Activated CD8-positive, alpha-beta memory T cell treated with anti-CD3 and anti-CD28 coated beads for 1 hour (primary cell): ENCODE measurements at regions not wholly inside any gene's neighbourhood (a gene's known extent, or its start where the extent isn't known, plus 50 kb on each side); places are given as distances from the start of the nearest gene placed in this dataset.
"Not testable (repeated sequence)": the region's sequence is repeated elsewhere in the genome, so short reads cannot be mapped to it uniquely, and the experiment has no call there.

ENCODE experiments used
- DNase-seq, 2 donors: peaks; one replicate each; pipeline ENCODE4 v3.0.0-alpha.2; 2020; ENCODE audit warnings: low read depth in 1 of 2; ENCODE audit errors: extremely low read depth in 1 of 2

- DNase-seq = no peak
Measured at GRCh38 chr13:97719736-97720135, 233.7 kb upstream of the IPO5 start.

- DNase-seq = no peak
Measured at GRCh38 chr13:97720896-97721295, 232.6 kb upstream of the IPO5 start.

- DNase-seq = no peak
Measured at GRCh38 chr13:97723655-97724054, 229.8 kb upstream of the IPO5 start.

- no peak for DNase-seq
Measured at GRCh38 chr13:97724450-97724849, 229.0 kb upstream of the IPO5 start.

GRCh38 chr13:97726664-97727280, 226.7 kb upstream of the IPO5 start:
- no peak for DNase-seq

GRCh38 chr13:97727991-97728390, 225.5 kb upstream of the IPO5 start:
- DNase-seq = no peak

- DNase-seq = no peak
Measured at GRCh38 chr13:97736436-97736835, 217.0 kb upstream of the IPO5 start.

GRCh38 chr13:97742084-97742483, 211.4 kb upstream of the IPO5 start:
- no peak for DNase-seq

- DNase-seq = no peak
Measured at GRCh38 chr13:97743938-97744337, 209.5 kb upstream of the IPO5 start.

GRCh38 chr13:97746649-97747048, 206.8 kb upstream of the IPO5 start:
- DNase-seq = no peak

- DNase-seq = no peak
Measured at GRCh38 chr13:97749174-97749573, 204.3 kb upstream of the IPO5 start.

GRCh38 chr13:97751477-97751876, 202.0 kb upstream of the IPO5 start:
- no peak for DNase-seq

GRCh38 chr13:97752961-97753668, 200.4 kb upstream of the IPO5 start:
- DNase-seq = no peak

GRCh38 chr13:97753942-97754670, 199.4 kb upstream of the IPO5 start:
- no peak for DNase-seq

GRCh38 chr13:97757807-97758206, 195.7 kb upstream of the IPO5 start:
- DNase-seq = no peak

GRCh38 chr13:97758317-97758716, 195.2 kb upstream of the IPO5 start:
- no peak for DNase-seq

GRCh38 chr13:97761796-97762540, 191.5 kb upstream of the IPO5 start:
- no peak for DNase-seq

GRCh38 chr13:97766749-97767148, 186.7 kb upstream of the IPO5 start:
- DNase-seq = no peak

- no peak for DNase-seq
Measured at GRCh38 chr13:97768134-97768533, 185.3 kb upstream of the IPO5 start.

GRCh38 chr13:97770231-97770630, 183.2 kb upstream of the IPO5 start:
- not testable (repeated sequence) for DNase-seq

GRCh38 chr13:97772466-97772865, 181.0 kb upstream of the IPO5 start:
- not testable (repeated sequence) for DNase-seq
